ENCODE measurements at regions not wholly inside any gene's neighbourhood (a gene's known extent, or its start where the extent isn't known, plus 50 kb on each side); places are given as distances from the start of the nearest gene placed in this dataset.

DNA sequence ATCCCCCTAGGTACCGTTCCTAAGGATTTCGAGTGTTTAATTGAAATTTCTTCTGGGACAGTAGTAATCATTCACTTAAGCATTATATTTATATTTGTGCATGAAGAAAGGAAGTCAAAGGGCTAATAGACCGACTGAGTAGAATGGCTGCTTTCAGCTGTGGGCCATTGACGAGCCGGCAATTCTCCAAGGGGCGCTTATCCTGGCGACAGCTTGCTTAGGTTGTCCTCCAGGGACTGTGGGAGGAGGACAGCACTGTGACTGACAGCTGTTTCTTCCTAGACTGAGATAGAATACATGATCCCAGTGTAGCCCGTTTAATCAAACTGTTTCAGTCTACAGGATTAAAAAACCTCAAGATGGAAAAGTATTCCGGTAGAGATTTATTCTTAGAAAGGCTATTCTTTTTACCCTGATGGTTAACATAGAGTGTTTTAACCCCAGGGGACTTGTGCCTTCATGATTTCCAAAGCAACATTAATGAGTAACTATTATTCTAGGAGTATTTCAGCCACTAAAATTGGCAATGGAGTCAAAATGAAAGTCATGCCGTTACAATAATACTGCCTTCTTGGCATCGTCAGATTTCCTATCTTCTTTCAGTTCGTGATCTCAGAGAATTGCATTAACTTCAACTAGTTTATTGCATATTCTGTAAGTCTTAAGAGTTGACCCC lies 943.1 kb upstream of the WWC1 start (continued):
- TF ChIP-seq ZNF263 (CRISPR knock-in tag; IDR thresholded peaks at IDR 0.05; ENCODE audit: low read depth): no peak

DNA sequence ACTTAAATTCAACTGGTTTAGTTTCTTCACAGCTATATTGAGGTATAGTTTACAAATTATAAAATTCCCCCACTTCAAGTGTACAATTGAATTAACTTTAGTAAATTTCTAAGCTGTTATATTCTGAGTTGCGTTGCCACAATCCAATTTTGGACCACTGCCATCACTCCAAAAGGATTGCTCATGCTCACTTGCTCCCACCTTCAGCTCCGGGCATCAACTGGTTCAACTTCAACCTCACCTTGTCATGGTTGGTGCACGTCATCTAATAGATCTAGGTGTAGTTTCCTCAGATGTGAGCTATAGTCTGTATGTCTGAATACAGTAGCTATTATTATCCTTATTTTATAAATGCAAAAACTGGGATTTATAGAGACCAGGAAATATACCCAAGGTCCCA lies 942.5 kb upstream of the WWC1 start:
- Mint-ChIP-seq H3K4me1 (peaks cover 11% of the 10 kb centered on the region), H3K9me3 (peaks cover 2% of the 10 kb centered on the region; the same call in 1 of the 2 replicates), H3K4me3 (no peak overlapping the region), H3K27ac (no peak overlapping the region), H3K36me3 (no peaks in the 10 kb centered on the region; the same call in 1 of the 2 replicates), H3K27me3 (ENCODE audit: low read depth) (no peaks in the 10 kb centered on the region)
- ChIA-PET CTCF (no interaction called here), POLR2A (no interaction called here)
- ATAC-seq (no peak), DNase-seq (ENCODE audit: low spot score) (no peak)
- TF ChIP-seq, protein P1, sequence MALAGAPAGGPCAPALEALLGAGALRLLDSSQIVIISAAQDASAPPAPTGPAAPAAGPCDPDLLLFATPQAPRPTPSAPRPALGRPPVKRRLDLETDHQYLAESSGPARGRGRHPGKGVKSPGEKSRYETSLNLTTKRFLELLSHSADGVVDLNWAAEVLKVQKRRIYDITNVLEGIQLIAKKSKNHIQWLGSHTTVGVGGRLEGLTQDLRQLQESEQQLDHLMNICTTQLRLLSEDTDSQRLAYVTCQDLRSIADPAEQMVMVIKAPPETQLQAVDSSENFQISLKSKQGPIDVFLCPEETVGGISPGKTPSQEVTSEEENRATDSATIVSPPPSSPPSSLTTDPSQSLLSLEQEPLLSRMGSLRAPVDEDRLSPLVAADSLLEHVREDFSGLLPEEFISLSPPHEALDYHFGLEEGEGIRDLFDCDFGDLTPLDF (CRISPR knock-in tag; IDR thresholded peaks at IDR 0.05): no peak
- no peak for TF ChIP-seq RORB (CRISPR knock-in tag; IDR thresholded peaks at IDR 0.05)
- no peak for TF ChIP-seq CREB1 (CRISPR knock-in tag; IDR thresholded peaks at IDR 0.05)
- TF ChIP-seq, protein P2, sequence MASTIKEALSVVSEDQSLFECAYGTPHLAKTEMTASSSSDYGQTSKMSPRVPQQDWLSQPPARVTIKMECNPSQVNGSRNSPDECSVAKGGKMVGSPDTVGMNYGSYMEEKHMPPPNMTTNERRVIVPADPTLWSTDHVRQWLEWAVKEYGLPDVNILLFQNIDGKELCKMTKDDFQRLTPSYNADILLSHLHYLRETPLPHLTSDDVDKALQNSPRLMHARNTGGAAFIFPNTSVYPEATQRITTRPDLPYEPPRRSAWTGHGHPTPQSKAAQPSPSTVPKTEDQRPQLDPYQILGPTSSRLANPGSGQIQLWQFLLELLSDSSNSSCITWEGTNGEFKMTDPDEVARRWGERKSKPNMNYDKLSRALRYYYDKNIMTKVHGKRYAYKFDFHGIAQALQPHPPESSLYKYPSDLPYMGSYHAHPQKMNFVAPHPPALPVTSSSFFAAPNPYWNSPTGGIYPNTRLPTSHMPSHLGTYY (CRISPR knock-in tag; IDR thresholded peaks at IDR 0.05): no peak
- TF ChIP-seq, protein P3, sequence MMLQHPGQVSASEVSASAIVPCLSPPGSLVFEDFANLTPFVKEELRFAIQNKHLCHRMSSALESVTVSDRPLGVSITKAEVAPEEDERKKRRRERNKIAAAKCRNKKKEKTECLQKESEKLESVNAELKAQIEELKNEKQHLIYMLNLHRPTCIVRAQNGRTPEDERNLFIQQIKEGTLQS (CRISPR knock-in tag; conservative IDR thresholded peaks at IDR 0.05): no peak
- no peak for TF ChIP-seq FOXP1 (CRISPR knock-in tag; IDR thresholded peaks at IDR 0.05; ENCODE audit: borderline replicate concordance)
- TF ChIP-seq ZNF219 (CRISPR knock-in tag; IDR thresholded peaks at IDR 0.05; ENCODE audit: borderline replicate concordance): no peak
- TF ChIP-seq TCF7 (CRISPR knock-in tag; IDR thresholded peaks at IDR 0.05; ENCODE audit: low read depth): no peak
- no peak for TF ChIP-seq NFATC4 (CRISPR knock-in tag; IDR thresholded peaks at IDR 0.05)
- TF ChIP-seq FOXJ3 (CRISPR knock-in tag; IDR thresholded peaks at IDR 0.05; ENCODE audit: borderline replicate concordance): no peak
- TF ChIP-seq ZNF317 (CRISPR knock-in tag; IDR thresholded peaks at IDR 0.05; ENCODE audit: borderline replicate concordance, low read depth): no peak
- no peak for TF ChIP-seq ESRRA (CRISPR knock-in tag; IDR thresholded peaks at IDR 0.05; ENCODE audit: borderline replicate concordance)
- no peak for TF ChIP-seq TP53 (CRISPR knock-in tag; IDR thresholded peaks at IDR 0.05)

DNA sequence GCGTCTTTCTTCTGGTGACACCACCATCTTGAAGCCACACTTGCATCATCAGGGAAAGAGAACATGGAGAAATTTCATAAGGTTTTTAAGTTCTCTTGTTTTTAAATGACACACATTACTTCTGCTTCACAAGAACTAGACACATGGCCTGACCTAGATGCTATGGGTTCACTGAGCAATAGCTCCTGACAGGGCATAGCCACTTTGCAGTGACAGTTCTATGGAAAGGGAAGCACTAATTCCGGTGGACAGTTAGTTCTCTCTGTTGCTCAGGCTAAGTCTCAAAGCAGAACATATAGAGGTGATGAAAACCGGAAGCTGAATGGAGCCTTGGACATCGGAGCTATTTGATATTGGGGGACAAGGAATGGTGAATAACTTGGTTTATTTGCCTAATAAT lies 940.1 kb upstream of the WWC1 start:
- Mint-ChIP-seq H3K36me3 (no peaks in the 10 kb centered on the region; the same call in 1 of the 2 replicates), H3K4me3 (no peak overlapping the region), H3K27me3 (ENCODE audit: low read depth) (no peaks in the 10 kb centered on the region), H3K4me1 (peaks cover 26% of the 10 kb centered on the region), H3K9me3 (peaks cover 4% of the 10 kb centered on the region; the same call in 1 of the 2 replicates), H3K27ac (peak overlapping the region; percentile 48; the same call in 1 of the 2 replicates)
- no peak for ATAC-seq
- no peak for DNase-seq (ENCODE audit: low spot score)
- ChIA-PET CTCF (no interaction called here), POLR2A (no interaction called here)
- TF ChIP-seq ZNF219 (CRISPR knock-in tag; IDR thresholded peaks at IDR 0.05; ENCODE audit: borderline replicate concordance) (no peak), ZNF232 (CRISPR knock-in tag; IDR thresholded peaks at IDR 0.05) (no peak), FOXJ3 (CRISPR knock-in tag; IDR thresholded peaks at IDR 0.05; ENCODE audit: borderline replicate concordance) (no peak), EMX1 (CRISPR knock-in tag; IDR thresholded peaks at IDR 0.05) (no peak), NFE2L1 (CRISPR knock-in tag; IDR thresholded peaks at IDR 0.05) (no peak), FOXP1 (CRISPR knock-in tag; IDR thresholded peaks at IDR 0.05; ENCODE audit: borderline replicate concordance) (no peak), ZBTB21 (CRISPR knock-in tag; IDR thresholded peaks at IDR 0.05; ENCODE audit: borderline replicate concordance) (no peak), MXD4 (CRISPR knock-in tag; IDR thresholded peaks at IDR 0.05; ENCODE audit: borderline replicate concordance) (no peak)
- TF ChIP-seq, protein P4, sequence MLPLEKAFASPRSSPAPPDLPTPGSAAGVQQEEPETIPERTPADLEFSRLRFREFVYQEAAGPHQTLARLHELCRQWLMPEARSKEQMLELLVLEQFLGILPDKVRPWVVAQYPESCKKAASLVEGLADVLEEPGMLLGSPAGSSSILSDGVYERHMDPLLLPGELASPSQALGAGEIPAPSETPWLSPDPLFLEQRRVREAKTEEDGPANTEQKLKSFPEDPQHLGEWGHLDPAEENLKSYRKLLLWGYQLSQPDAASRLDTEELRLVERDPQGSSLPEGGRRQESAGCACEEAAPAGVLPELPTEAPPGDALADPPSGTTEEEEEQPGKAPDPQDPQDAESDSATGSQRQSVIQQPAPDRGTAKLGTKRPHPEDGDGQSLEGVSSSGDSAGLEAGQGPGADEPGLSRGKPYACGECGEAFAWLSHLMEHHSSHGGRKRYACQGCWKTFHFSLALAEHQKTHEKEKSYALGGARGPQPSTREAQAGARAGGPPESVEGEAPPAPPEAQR (CRISPR knock-in tag; IDR thresholded peaks at IDR 0.05): no peak
- TF ChIP-seq, protein P5, sequence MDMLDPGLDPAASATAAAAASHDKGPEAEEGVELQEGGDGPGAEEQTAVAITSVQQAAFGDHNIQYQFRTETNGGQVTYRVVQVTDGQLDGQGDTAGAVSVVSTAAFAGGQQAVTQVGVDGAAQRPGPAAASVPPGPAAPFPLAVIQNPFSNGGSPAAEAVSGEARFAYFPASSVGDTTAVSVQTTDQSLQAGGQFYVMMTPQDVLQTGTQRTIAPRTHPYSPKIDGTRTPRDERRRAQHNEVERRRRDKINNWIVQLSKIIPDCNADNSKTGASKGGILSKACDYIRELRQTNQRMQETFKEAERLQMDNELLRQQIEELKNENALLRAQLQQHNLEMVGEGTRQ (CRISPR knock-in tag; IDR thresholded peaks at IDR 0.05): no peak
- TF ChIP-seq, protein P6, sequence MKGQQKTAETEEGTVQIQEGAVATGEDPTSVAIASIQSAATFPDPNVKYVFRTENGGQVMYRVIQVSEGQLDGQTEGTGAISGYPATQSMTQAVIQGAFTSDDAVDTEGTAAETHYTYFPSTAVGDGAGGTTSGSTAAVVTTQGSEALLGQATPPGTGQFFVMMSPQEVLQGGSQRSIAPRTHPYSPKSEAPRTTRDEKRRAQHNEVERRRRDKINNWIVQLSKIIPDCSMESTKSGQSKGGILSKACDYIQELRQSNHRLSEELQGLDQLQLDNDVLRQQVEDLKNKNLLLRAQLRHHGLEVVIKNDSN (CRISPR knock-in tag; IDR thresholded peaks at IDR 0.05): no peak
- TF ChIP-seq, protein P7, sequence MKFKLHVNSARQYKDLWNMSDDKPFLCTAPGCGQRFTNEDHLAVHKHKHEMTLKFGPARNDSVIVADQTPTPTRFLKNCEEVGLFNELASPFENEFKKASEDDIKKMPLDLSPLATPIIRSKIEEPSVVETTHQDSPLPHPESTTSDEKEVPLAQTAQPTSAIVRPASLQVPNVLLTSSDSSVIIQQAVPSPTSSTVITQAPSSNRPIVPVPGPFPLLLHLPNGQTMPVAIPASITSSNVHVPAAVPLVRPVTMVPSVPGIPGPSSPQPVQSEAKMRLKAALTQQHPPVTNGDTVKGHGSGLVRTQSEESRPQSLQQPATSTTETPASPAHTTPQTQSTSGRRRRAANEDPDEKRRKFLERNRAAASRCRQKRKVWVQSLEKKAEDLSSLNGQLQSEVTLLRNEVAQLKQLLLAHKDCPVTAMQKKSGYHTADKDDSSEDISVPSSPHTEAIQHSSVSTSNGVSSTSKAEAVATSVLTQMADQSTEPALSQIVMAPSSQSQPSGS (CRISPR knock-in tag; IDR thresholded peaks at IDR 0.05; ENCODE audit: borderline replicate concordance, low read depth): no peak
- TF ChIP-seq, protein P8, sequence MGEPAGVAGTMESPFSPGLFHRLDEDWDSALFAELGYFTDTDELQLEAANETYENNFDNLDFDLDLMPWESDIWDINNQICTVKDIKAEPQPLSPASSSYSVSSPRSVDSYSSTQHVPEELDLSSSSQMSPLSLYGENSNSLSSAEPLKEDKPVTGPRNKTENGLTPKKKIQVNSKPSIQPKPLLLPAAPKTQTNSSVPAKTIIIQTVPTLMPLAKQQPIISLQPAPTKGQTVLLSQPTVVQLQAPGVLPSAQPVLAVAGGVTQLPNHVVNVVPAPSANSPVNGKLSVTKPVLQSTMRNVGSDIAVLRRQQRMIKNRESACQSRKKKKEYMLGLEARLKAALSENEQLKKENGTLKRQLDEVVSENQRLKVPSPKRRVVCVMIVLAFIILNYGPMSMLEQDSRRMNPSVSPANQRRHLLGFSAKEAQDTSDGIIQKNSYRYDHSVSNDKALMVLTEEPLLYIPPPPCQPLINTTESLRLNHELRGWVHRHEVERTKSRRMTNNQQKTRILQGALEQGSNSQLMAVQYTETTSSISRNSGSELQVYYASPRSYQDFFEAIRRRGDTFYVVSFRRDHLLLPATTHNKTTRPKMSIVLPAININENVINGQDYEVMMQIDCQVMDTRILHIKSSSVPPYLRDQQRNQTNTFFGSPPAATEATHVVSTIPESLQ (CRISPR knock-in tag; IDR thresholded peaks at IDR 0.05): no peak
